Left forelimb (tissue), 1 donor: ENCODE measurements at regions not wholly inside any gene's neighbourhood (a gene's known extent, or its start where the extent isn't known, plus 50 kb on each side); places are given as distances from the start of the nearest gene placed in this dataset.
"Not testable (repeated sequence)": the region's sequence is repeated elsewhere in the genome, so short reads cannot be mapped to it uniquely, and the experiment has no call there.

Source experiments
- DNase-seq: peaks from one replicate; pipeline ENCODE4 v3.0.0-alpha.2; 2018; ENCODE audit warnings: low spot score

DNA sequence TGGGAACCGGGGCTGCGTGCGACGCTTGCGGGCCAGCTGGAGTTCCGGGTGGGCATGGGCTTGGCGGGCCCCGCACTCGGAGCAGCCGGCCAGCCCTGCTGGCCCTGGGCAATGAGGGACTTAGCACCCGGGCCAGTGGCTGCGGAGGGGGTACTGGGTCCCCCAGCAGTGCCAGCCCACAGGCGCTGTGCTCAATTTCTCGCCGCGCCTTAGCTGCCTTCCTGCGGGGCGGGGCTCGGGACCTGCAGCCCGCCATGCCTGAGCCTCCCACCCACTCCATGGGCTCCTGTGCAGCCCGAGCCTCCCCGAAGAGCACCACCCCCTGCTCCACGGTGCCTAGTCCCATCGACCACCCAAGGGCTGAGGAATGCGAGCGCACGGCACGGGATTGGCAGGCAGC, 63.8 kb downstream of the PLXNA1 start:
- DNase-seq: not testable (repeated sequence)

DNA sequence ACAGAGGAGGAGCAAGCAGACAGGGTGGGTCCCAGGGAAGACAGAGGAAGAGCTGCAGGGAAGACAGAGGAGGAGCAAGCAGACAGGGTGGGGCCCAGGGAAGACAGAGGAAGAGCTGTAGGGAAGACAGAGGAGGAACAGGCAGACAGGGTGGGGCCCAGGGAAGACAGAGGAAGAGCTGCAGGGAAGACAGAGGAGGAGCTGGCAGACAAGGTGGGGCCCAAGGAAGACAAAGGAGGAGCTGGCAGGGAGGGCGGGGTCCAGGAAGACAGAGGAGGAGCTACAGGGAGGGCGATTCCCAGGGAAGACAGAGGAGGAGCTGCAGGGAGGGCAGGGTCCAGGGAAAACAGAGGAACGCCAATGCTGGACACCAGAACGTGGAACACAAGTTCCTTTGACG, 66.5 kb downstream of the PLXNA1 start:
- no peak for DNase-seq

DNA sequence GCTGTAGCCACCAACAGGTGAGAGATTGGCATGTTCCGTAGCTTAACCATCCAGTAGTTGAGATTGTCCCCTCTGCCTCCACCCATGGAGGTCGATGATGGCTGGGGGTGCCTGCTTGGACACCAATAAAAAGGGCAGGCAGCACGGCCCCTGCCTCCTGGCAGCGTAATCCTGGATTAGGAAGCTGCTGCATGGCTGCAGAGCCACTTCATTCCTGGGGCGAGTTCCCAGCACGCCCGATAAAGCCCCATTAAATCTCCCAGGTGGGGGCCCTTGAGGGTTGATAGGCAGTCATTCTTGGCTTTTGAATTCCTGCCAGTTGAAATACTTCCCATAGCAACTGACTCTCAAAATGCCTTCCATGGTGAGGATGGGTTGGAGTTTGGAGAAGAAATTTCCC, 67.8 kb downstream of the PLXNA1 start:
- no peak for DNase-seq

DNA sequence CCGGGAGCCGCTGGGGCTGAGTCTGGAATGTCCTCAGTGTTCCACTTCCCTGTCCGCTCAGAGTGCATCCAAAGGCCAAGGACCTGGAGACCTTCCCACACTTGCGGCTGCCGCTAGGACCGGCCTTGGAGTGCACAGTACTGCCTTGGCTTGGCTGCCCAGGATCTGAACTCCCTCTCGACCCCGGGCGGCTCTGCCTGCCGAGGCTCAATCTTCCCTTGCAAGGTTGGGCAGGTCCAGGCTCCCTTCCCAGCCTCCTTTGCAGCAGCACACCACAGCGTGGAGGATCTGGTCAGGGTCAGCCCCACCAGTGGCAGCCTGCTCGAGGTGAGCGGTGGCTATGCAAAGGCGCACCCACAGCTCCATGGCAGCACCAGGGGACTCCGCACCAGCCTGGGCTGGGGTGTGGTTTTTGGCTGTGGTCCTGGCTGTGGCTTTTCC, 69.2 kb downstream of the PLXNA1 start:
- DNase-seq: no peak

DNA sequence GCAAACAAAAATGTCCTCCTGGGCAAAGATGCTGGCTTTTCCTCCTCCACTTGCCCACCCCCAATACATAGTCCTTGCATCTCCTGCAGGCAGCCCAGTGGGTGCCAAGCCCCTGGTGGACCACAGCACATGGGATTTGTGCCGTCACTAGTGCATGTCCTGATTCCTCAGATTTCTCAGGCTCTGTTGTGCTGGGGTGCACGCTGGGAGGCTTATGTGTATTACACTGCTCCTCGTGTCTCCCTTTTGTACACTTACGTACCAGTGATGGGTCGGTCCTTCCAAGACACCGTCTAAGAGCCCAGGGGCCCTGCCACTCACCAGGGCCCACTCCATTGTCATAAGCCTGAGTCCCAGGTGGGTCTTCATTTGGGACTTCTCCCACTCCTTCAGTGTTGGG, 70.1 kb downstream of the PLXNA1 start:
- DNase-seq: no peak

DNA sequence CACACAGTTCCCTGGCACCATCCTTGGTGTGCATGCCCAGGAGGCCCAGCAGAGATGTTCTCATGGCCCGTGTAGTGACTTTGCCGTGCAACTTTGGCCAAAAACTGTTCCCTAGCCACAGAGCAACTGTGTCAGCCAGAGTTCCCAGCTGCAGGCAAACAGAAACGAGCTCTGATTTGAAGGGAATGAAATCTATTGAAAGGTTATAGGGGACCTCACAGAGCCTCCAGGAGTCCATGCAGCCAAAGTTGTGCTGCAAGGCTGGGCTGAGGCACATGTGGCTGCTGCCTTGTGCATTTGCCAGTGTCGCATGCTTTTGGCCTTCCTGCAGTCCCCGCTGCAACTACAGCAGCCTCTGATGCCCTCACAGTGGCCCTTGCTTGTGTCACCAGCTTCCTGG, 70.5 kb downstream of the PLXNA1 start:
- no peak for DNase-seq

DNA sequence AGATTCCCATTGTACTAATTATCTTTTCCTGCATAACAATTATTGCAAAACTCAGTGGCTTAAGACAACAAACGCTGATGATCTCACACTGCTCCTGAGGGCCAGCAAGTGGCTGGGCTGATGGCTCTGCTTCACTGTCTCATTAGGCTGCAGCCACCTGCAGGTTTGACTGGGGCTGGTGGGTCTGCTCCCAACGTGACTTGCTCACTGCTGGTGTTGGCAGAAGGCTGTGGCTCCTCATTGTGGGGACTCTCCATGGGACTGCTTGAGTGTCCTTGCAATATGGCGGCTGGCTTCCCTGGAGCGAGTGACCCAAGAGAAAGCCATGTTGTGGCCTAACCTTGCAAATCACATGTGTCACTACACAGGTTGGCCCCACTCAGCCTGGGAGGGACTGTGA, 71.1 kb downstream of the PLXNA1 start:
- DNase-seq: no peak

DNA sequence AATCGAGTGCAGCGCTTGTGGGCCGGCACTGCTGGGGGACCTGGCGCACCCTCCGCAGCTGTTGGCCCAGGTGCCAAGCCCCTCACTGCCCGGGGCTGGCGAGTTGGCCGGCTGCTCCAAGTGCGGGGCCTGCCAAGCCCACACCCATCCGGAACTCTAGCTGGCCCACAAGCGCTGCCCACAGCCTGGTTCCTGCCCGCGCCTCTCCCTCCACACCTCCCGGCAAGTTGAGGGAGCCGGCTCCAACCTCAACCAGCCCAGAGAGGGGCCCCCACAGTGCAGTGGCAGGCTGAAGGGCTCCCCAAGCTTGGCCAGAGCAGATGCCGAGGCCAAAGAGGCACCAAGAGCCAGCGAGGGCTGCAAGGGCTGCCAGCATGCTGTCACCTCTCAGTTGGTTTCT, 73.4 kb downstream of the PLXNA1 start:
- no peak for DNase-seq

DNA sequence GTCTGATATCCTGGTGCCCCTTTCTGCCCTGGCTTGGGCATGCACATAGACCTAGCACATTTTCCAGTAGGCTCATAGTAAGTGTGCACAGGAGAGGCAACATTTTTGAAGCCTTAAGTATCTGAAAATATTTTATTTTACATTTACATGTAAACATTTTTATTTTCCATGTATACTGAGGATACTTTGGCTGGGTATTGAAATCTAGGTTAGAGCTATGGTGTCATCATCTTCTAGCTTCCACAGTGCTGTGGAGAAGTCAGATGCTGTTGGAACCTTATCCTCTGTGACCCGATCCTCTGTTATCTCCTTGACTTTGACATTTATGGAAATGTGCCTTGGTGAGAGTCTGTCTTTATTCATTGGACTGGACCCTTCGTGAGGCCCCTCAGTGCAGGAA, 74.1 kb downstream of the PLXNA1 start:
- DNase-seq: no peak

DNA sequence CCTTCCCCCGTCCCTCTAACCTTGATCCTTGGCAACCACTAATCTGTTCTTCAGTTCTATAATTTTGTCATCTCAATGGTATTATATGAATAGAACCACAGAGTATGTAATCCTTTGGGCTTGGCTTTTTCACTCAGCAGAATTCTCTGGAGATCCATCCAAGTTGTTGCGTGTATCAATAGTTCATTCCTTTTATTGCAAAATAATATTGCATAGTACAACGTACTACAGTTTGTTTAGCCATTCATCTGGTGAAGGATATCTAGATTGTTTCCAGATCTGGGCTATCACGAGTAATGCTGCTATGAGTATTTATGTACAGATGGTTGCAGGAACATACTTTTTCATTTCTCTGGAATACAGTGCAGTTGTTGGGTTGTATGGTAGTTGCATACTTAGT, 76.2 kb downstream of the PLXNA1 start:
- DNase-seq: no peak

DNA sequence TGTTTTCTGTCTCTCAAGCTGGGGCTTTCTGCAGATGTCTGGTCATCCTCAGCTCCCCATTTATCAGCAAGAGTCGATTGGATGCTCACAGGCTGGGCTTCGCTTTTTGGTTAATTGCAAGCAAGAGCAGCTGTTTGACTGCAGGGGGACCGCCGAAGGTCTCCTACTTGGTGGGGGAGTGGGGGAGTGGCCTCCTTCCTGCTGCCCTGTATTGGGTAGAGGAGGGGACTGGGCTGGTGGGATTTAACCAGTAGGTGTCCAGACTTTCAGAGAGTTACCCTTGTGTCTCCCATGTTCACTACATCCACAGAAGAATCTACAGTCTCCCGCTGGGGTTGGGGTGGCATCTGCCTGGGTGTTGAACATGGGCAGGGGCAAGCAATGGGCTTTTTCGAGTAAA, 78.7 kb downstream of the PLXNA1 start:
- no peak for DNase-seq

DNA sequence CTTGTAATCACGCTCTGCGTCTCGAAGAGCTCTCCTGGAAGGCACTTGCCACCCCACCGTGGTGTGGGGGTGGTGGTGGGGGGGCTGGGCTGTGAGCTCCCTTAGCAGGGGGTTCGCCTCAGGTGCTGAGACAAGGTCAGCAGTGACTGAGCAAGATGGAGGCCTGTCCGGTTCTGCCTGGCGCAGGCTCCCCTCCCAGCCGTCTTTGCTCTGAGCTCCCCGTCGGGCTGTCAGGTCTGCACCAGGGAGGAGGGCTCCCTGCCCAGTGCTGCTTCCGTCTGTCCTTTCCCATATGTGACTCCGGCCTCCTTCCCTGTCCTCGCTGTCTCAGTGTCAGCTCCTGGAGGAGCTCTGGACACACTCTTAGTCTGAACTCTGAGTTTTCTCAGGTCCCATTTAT, 80.0 kb downstream of the PLXNA1 start:
- DNase-seq: no peak

DNA sequence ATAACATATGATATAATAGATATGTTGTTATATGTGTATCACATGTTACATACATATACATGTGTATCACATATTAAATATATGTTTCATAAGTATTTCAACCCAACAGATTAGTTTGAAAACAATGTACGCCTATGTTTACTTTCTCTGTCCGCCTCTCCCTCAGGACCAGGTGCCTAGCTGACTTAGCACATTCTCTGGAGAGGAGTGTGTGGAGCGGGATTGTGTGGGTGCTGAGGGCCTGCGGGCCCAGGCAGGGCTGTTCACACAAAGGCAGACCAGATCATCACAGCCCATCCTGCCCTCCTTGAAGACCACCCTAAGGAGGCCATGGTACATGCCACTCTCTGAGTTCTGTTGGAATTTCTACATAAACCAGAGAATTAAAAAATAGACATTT, 81.0 kb downstream of the PLXNA1 start:
- no peak for DNase-seq

DNA sequence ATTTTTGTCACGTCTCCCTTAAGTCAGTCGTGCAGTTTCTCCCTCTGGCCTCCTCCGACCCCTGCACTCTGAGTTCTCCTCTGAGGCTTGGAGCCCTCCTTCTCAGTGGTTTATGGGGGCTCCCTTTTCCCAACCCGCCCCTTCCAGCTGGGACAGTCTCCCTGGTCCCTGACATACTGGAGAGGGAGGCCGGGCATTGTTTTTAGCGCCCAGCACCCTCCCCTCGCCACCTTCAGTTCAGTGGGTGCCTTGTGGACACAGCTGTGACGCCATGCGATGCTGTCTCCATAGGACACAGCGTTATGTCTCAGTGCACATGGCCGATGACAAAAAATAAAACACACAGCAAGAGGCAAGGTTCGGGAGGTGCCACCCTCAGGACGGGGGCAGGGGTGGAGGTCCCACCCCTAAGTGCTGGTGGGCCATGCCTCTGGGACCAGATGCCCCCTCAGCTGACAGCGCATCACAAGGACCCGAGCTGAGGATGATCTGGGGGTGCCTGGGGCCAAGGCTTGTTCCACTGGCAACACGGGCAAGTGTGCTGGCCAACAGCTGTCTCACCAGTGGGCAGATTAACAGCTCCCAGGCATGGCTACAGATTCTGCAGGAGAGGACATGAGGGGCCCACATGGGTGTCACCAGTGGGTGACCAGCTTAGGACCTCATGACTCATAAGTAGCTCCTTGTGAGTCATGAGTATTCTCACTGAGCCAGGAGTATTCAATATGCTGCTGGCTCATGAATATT, 81.6 kb downstream of the PLXNA1 start:
- DNase-seq: no peak

DNA sequence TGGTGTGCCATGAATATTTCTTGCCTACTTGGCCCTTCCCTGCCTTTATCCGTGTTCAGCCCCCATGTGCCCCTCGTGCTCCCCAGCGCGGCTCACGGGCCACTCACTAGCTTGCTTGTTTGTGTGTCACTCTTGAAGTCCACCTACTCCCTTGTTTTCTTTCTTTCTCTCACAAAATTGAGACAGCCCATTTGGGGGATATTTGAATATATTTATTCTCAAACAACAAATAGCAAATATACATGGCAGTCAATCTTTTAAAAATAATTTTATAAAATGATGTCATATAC, 82.2 kb downstream of the PLXNA1 start:
- no peak for DNase-seq

DNA sequence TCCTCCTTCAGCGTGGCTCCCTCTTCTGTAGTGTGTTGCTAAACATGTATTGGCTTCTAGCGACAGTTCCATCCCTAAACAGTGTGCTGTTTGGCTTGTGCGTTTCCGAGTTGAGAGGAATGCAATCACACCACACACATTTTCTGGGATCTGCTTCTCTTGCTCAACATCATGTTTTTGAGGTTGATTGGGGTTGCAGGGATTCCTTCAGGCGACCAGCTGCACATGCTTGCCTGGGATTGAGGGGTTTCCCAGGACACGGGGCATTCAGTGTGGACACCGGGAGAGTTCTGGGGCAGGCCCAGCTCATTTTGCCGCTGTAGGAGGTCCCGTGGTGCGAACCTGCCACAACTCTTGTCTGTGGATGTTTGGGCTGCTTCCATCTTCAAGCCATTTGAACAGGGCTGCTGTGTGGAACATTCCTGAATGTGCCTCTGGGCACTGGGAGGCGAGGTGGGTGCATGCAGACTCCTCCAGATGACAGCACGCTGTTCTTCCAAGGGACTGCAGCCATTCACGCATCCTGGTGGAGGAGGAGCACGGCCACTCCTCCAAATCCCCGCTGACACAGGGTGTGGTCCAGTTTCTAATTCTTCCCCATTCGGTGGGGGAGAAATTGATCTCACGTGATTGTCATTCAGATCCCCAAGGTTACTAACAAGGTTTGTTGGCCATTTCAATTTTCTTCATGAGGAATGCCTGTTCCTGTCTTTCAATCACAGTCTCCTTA, 82.8 kb downstream of the PLXNA1 start:
- no peak for DNase-seq

DNA sequence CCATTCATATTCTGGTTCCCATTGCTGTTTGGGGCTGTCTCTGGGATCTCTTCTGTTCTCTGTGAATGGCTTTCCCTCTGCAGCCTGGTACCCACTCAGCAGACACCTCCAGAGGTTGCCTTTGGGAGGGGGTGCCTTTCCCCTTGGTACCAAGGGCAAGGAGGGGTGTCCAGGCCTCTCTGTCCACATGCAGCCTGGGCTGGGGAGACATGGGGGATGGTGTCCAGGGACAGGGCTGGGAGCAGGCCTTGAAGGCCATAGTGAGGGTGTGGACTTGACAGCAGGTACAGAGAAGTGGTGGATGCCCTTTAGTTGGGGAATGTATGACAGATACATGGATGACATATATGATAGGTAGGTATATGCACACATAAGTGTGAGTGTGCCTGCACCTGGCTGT, 83.7 kb downstream of the PLXNA1 start:
- DNase-seq: no peak

DNA sequence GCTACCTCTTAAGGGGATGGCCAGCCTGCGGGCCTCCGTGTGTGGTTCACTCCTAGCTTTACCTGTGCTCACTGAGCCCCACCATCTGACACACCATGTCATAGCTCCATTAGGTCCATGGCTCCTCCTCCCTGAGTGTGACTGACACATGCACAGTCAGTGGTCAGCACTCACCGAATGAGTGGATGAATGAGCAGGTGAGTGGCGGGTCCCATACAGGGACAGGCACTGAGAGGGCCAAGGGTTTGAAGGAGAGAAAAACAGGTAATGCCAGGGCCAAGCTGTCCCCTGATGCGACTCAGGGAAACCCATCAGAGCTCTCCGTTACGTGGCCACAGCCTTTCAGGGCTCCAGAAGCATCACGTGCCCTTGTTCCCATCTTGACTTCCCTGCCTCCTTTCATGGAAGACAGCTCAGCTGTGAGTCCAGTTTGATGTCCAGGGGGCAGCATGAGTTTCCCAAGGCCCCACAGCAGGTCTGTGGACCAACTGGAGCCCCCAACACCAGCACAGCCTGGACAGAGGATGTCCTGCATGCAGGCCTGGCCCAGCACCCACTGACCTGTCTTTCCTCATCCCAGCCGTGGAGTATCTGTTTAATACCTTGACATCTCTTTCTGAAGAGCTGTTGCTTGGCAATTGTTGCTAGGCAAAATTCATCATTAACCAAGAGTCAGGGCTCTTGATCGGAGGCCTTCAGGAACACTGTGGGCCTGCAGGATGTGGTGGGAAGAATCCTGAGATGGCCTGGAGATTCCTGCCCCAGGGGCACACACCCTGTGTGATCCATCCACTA, 84.4 kb downstream of the PLXNA1 start:
- no peak for DNase-seq

DNA sequence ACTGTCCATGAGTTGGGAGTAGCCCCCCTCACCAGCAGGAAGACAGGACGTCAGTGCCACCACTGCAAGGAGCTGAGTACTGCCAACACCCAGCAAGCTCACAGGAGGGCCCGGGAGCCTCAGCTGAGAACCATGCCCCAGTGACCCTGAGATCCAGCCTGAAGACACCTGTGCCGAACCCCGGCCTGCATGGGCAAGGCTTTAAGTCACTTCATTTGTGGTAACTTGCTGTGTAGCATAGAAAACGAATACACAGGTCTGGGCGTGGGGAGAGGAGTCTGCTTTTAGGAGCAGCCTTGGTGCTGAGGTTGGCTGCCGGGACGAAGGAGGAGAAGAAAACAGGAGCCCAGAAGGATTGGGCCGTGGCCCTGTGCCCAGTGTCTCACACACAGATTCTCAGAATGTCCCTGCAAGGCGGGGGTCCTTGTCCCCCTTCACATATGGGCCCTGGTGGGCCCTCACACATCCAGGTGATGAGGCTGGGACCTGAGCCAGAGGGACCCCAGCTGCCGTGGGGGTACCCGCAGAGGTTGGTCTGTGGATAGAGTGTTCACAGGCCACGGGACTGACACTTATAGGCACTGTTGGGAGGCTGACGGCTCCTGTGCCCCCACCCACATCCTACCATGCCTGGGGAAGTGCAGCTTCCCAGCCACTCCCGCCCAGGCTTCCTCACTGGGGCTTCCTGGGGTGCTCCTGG, 85.3 kb downstream of the PLXNA1 start:
- no peak for DNase-seq

DNA sequence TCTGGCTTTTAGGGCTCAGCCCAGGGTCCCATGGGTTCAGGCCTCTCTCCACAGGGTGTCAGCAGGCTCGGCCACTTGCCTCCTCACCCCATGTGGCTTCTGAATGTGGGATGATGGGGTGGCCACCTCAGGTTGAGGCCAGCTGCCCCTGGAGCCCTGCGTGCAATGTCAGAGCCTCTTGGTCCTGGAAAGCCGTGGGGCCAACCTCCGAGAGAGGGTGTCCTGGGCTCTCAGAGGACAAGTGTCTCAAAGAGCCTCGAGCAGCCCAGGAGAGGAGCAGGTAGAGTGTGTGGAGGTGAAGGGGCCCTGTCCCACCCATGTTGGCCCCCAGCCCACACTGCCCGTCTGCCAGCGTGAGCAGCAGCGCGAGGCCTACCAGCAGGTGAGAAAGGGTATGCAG, 86.0 kb downstream of the PLXNA1 start:
- no peak for DNase-seq

DNA sequence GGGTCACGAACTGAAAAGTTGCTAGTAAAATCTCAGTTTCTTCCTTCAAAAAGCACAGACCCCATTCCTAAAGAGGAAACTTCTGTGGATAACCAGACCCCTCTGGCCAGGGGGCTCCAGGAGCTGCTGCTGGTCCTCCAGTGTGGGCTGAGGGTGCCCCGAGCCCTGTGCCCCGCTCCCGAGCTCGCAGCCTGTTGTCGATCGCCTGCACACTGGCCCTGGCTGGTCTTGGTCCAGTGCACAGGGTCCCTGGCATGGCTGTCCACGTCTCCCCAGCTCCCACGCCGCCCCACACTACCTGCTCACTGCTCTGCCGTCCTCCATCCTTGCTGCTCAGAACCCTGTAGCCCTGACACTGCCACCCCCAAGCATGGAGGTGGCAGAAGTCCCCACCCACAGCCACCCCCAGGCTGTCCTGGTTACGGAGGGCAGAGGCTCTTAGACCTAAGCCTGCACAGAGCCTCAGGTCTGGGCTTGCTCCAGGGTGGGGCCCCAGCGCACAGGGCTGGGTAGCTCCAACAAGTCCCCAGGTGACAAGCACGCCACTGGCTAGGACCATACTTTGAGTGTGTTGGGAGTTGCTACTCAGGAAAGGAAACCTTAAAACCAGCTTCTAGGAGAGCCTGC, 87.0 kb downstream of the PLXNA1 start:
- no peak for DNase-seq

DNA sequence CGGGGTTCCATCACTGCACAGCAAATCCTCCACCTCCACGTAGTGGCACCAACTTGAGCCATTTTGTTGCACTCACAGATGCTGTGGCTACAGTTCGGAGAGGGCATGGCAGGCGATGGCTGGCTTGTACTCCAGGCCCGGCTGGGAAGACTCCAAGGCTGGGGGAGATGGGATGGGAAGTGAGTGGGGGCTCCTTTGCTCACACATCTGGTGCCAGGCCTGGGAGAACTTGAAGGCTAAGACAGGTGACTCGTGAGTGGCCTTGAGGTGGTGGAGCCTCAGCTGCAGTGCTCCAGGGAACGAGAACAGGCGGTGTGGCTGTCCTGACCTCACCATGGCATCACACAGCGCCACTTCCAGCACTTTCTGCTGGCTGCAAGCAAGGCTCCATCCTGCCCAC, 87.9 kb downstream of the PLXNA1 start:
- DNase-seq: no peak
